Kidney epithelial cell (primary cell): ENCODE measurements at regions not wholly inside any gene's neighbourhood (a gene's known extent, or its start where the extent isn't known, plus 50 kb on each side); places are given as distances from the start of the nearest gene placed in this dataset.

Source experiments
- DNase-seq: peaks from one replicate; pipeline ENCODE4 v3.0.0-alpha.2; 2010; ENCODE audit warnings: low read depth
- H3K27me3 ChIP-seq: 2 replicates; pipeline ENCODE4 v1.6.0; 2011; ENCODE audit warnings: low read length; ENCODE audit not compliant: control insufficient read depth, insufficient read depth
- H3K36me3 ChIP-seq: 2 replicates; pipeline ENCODE4 v1.5.1; 2011; ENCODE audit warnings: low read length; ENCODE audit not compliant: control insufficient read depth, insufficient read depth
- H3K4me3 ChIP-seq: 2 replicates; pipeline ENCODE4 v1.5.1; 2011; ENCODE audit warnings: low read depth, mild to moderate bottlenecking, control low read depth, low read length
- CTCF ChIP-seq: IDR thresholded peaks from 2 replicates; pipeline ENCODE4 v1.5.1; 2011; ENCODE audit warnings: mild to moderate bottlenecking, moderate library complexity, low read length, control low read depth, inconsistent platforms; ENCODE audit not compliant: insufficient read depth, poor library complexity, severe bottlenecking

DNA sequence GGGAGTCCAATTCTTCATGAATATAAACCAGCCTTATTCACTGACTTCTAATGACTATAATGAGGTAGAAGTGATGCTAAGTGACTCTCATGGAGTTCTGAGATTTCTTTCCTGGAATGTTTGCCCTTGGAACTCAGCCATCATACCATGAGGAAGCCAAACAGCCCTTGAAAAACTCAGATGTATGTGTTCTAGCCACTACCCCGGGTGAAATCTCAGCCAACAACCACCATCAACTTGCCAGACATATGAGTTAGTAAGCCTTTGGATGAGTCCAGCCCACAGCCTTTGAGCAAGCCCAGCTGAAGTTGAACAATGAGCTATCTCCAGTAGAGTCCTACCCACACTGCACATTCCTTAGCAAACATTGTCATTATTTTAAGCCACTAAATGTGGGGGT, 149.5 kb downstream of the SLC6A15 start:
- Histone ChIP-seq H3K4me3 (no peak overlapping the region), H3K36me3 (no peaks in the 10 kb centered on the region), H3K27me3 (no peaks in the 10 kb centered on the region)
- no peak for DNase-seq
- no peak for TF ChIP-seq CTCF

DNA sequence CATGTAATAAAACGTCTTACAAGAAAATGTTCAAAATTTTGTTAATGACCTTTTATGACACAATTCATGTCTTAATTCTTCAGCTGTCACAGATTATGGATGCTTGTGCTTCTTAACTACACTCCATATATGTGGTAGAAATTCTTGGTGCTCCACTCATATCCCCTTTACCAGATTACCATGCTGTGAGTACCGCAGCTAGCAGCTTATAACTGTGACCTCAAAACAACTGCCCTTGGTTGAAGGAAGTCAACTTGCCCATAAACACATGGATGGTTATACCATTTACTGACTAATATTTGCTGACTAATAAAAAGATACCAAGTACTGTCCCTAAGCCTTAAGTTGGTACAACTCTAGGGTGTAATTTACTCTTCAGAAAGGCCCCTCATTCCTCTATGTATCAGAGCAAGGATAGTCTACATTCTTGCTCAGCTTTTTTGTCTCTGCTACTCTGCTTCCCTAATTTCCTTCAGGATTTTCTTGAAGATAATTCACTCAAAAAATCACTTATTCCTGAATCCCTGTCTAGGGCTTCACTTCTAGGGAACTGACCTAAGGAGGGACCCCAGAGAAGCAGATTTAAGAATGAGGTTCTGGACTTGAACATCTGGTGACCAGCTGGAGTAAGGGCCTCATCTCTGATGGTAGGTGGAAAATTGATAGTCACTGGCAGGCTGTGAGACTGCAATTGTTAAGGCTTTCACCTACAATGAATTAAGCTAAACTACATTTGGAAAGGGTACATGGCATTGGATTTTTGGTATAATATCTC, 152.3 kb downstream of the SLC6A15 start:
- no peak for TF ChIP-seq CTCF
- Histone ChIP-seq H3K36me3 (no peaks in the 10 kb centered on the region), H3K4me3 (no peak overlapping the region), H3K27me3 (no peaks in the 10 kb centered on the region)
- DNase-seq = no peak

GRCh38 chr12:84757978-84758377, 154.6 kb downstream of the SLC6A15 start:
- Histone ChIP-seq H3K27me3 (no peaks in the 10 kb centered on the region), H3K36me3 (no peaks in the 10 kb centered on the region), H3K4me3 (no peak overlapping the region)
- no peak for TF ChIP-seq CTCF
- no peak for DNase-seq

- H3K36me3 ChIP-seq = no peaks in the 10 kb centered on the region
- no peak for TF ChIP-seq CTCF
- no peaks in the 10 kb centered on the region for H3K27me3 ChIP-seq
- no peak for DNase-seq
- no peak overlapping the region for H3K4me3 ChIP-seq
Observed at GRCh38 chr12:84756961-84757360, 155.6 kb downstream of the SLC6A15 start.

- no peak for DNase-seq
- Histone ChIP-seq H3K4me3 (no peak overlapping the region), H3K36me3 (no peaks in the 10 kb centered on the region), H3K27me3 (no peaks in the 10 kb centered on the region)
- TF ChIP-seq CTCF = no peak
Observed at GRCh38 chr12:84745127-84745526, 167.5 kb downstream of the SLC6A15 start.

DNA sequence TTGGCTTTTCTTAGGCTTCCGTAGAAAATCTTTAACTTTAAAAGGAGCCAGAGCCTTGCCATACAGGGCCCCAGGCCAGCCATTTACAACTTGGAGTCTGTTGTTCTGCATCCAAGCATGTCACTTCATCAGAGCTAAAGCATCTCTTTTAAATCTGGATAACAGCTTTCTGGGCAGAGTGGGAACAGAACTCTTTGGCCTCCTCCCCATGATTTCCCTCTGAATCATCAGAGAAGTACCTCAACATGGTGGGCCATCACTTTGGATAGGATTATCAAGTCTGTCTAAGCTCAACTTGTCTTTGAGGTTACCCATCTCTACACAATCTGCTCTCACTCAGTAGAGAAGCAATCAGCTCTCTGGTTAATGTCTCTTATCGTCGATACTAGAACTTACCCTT, 170.9 kb downstream of the SLC6A15 start:
- TF ChIP-seq CTCF = no peak
- Histone ChIP-seq H3K27me3 (no peaks in the 10 kb centered on the region), H3K4me3 (no peak overlapping the region), H3K36me3 (no peaks in the 10 kb centered on the region)
- no peak for DNase-seq
